ENCODE measurements at regions not wholly inside any gene's neighbourhood (a gene's known extent, or its start where the extent isn't known, plus 50 kb on each side); places are given as distances from the start of the nearest gene placed in this dataset.

GRCh38 chr9:86458191-86458855, 104.1 kb upstream of the TUT7 start:
- no peak overlapping the region for H3K27ac ChIP-seq (ENCODE audit: low read depth, low read length, poor library complexity, severe bottlenecking)
- H3K4me2 ChIP-seq (ENCODE audit: low read length), result no peak overlapping the region
- H3K4me3 ChIP-seq (ENCODE audit: low read depth, low read length, poor library complexity, severe bottlenecking), result no peak overlapping the region
- no peaks in the 10 kb centered on the region for H4K20me1 ChIP-seq (ENCODE audit: insufficient read depth, low read length)
- no peaks in the 10 kb centered on the region for H3K79me2 ChIP-seq (ENCODE audit: insufficient read depth, low read length)
- no peaks in the 10 kb centered on the region for H3K36me3 ChIP-seq (ENCODE audit: insufficient read depth, low read length)
- H3K27me3 ChIP-seq (ENCODE audit: insufficient read depth, low read length), result no peaks in the 10 kb centered on the region
- no peaks in the 10 kb centered on the region for H3F3A ChIP-seq (ENCODE audit: insufficient read depth, low read length)
- no peaks in the 10 kb centered on the region for H3K4me1 ChIP-seq (ENCODE audit: insufficient read depth, low read length, severe bottlenecking)
- H3K9ac ChIP-seq (ENCODE audit: low read length), result no peak overlapping the region
- no peaks in the 10 kb centered on the region for H3K9me2 ChIP-seq (ENCODE audit: low read depth, low read length)
- H3K9me3 ChIP-seq (ENCODE audit: low read length), result no peaks in the 10 kb centered on the region
- TF ChIP-seq, protein P1, sequence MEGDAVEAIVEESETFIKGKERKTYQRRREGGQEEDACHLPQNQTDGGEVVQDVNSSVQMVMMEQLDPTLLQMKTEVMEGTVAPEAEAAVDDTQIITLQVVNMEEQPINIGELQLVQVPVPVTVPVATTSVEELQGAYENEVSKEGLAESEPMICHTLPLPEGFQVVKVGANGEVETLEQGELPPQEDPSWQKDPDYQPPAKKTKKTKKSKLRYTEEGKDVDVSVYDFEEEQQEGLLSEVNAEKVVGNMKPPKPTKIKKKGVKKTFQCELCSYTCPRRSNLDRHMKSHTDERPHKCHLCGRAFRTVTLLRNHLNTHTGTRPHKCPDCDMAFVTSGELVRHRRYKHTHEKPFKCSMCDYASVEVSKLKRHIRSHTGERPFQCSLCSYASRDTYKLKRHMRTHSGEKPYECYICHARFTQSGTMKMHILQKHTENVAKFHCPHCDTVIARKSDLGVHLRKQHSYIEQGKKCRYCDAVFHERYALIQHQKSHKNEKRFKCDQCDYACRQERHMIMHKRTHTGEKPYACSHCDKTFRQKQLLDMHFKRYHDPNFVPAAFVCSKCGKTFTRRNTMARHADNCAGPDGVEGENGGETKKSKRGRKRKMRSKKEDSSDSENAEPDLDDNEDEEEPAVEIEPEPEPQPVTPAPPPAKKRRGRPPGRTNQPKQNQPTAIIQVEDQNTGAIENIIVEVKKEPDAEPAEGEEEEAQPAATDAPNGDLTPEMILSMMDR (IDR thresholded peaks at IDR 0.05; ENCODE audit: low read length), result no peak
- TF ChIP-seq EZH2 (IDR thresholded peaks at IDR 0.05; ENCODE audit: borderline replicate concordance, low read length), result no peak
- no peak overlapping the region for H2AFZ ChIP-seq (ENCODE audit: low read length)

DNA sequence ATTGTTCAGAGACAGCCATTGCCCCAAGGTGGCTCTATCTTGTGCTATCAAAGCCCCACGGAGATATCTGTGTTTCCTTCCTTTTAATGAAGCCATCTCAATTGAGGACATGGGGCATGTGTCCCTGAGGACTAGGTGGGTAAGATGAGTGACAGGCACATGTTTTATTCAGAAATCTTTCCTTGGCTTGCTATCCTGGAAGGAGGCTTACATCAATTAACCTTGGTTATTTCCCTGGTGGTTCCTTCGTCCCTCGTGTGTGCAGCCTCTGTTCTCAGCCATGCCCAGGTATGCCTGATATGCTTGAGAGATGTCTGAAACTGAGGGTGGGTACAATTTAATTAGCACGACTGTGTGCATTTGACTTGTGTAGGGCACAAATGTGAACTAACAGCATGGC, 102.2 kb upstream of the TUT7 start:
- H3K9ac ChIP-seq (ENCODE audit: low read length), result no peak overlapping the region
- no peaks in the 10 kb centered on the region for H3K9me2 ChIP-seq (ENCODE audit: low read depth, low read length)
- no peak overlapping the region for H2AFZ ChIP-seq (ENCODE audit: low read length)
- H3F3A ChIP-seq (ENCODE audit: insufficient read depth, low read length), result no peaks in the 10 kb centered on the region
- H3K36me3 ChIP-seq (ENCODE audit: insufficient read depth, low read length), result no peaks in the 10 kb centered on the region
- no peaks in the 10 kb centered on the region for H3K9me3 ChIP-seq (ENCODE audit: low read length)
- no peak overlapping the region for H3K4me3 ChIP-seq (ENCODE audit: low read depth, low read length, poor library complexity, severe bottlenecking)
- H3K4me1 ChIP-seq (ENCODE audit: insufficient read depth, low read length, severe bottlenecking), result no peaks in the 10 kb centered on the region
- H3K27me3 ChIP-seq (ENCODE audit: insufficient read depth, low read length), result no peaks in the 10 kb centered on the region
- H3K27ac ChIP-seq (ENCODE audit: low read depth, low read length, poor library complexity, severe bottlenecking), result no peak overlapping the region
- TF ChIP-seq, protein P1 (IDR thresholded peaks at IDR 0.05; ENCODE audit: low read length), result no peak
- TF ChIP-seq EZH2 (IDR thresholded peaks at IDR 0.05; ENCODE audit: borderline replicate concordance, low read length), result no peak
- H3K79me2 ChIP-seq (ENCODE audit: insufficient read depth, low read length), result no peaks in the 10 kb centered on the region
- no peaks in the 10 kb centered on the region for H4K20me1 ChIP-seq (ENCODE audit: insufficient read depth, low read length)
- H3K4me2 ChIP-seq (ENCODE audit: low read length), result no peak overlapping the region

- no peaks in the 10 kb centered on the region for H3K36me3 ChIP-seq (ENCODE audit: insufficient read depth, low read length)
- no peak overlapping the region for H3K9ac ChIP-seq (ENCODE audit: low read length)
- no peaks in the 10 kb centered on the region for H3F3A ChIP-seq (ENCODE audit: insufficient read depth, low read length)
- H2AFZ ChIP-seq (ENCODE audit: low read length), result no peak overlapping the region
- H3K9me3 ChIP-seq (ENCODE audit: low read length), result no peaks in the 10 kb centered on the region
- no peaks in the 10 kb centered on the region for H3K4me1 ChIP-seq (ENCODE audit: insufficient read depth, low read length, severe bottlenecking)
- H3K27me3 ChIP-seq (ENCODE audit: insufficient read depth, low read length), result no peaks in the 10 kb centered on the region
- no peak overlapping the region for H3K27ac ChIP-seq (ENCODE audit: low read depth, low read length, poor library complexity, severe bottlenecking)
- H3K9me2 ChIP-seq (ENCODE audit: low read depth, low read length), result no peaks in the 10 kb centered on the region
- H3K4me3 ChIP-seq (ENCODE audit: low read depth, low read length, poor library complexity, severe bottlenecking), result no peak overlapping the region
- H3K79me2 ChIP-seq (ENCODE audit: insufficient read depth, low read length), result no peaks in the 10 kb centered on the region
- TF ChIP-seq, protein P1 (IDR thresholded peaks at IDR 0.05; ENCODE audit: low read length), result no peak
- no peak for TF ChIP-seq EZH2 (IDR thresholded peaks at IDR 0.05; ENCODE audit: borderline replicate concordance, low read length)
- no peak overlapping the region for H3K4me2 ChIP-seq (ENCODE audit: low read length)
- H4K20me1 ChIP-seq (ENCODE audit: insufficient read depth, low read length), result no peaks in the 10 kb centered on the region
Measured at GRCh38 chr9:86454701-86455615, 100.7 kb upstream of the TUT7 start.

All from OCI-LY1 (cell line).